ENCODE measurements at regions not wholly inside any gene's neighbourhood (a gene's known extent, or its start where the extent isn't known, plus 50 kb on each side); places are given as distances from the start of the nearest gene placed in this dataset.
A peak's percentile ranks its signal among the peaks of the same experiment; 100 is the strongest.

- peaks cover 30% of the 10 kb centered on the region for H3K9me3 Mint-ChIP-seq
- no peak for TF ChIP-seq CTCF (IDR thresholded peaks at IDR 0.05; ENCODE audit: unreplicated experiment in 3 of 3)
- H3K36me3 Mint-ChIP-seq (ENCODE audit: low read depth), result peaks cover 4% of the 10 kb centered on the region
- H3K27me3 Mint-ChIP-seq (ENCODE audit: low read depth), result no peaks in the 10 kb centered on the region
- H3K4me3 Mint-ChIP-seq, result no peak overlapping the region
- peak overlapping the region in 1 of 3 experiments; percentile 28 for H3K27ac Mint-ChIP-seq
- H3K4me1 Mint-ChIP-seq, result peaks cover 13% of the 10 kb centered on the region
Observed at GRCh38 chr17:69853541-69854224, 221.3 kb upstream of the KCNJ16 start.

GRCh38 chr17:69854225-69854780, 220.7 kb upstream of the KCNJ16 start:
- Mint-ChIP-seq H3K36me3 (ENCODE audit: low read depth) (peaks cover 8% of the 10 kb centered on the region), H3K27ac (peak overlapping the region in 2 of 3 experiments; percentile 28 to 37), H3K27me3 (ENCODE audit: low read depth) (no peaks in the 10 kb centered on the region), H3K4me1 (peaks cover 13% of the 10 kb centered on the region), H3K4me3 (no peak overlapping the region), H3K9me3 (peaks cover 33% of the 10 kb centered on the region)
- TF ChIP-seq CTCF (IDR thresholded peaks at IDR 0.05; ENCODE audit: unreplicated experiment in 3 of 3), result no peak

- no peaks in the 10 kb centered on the region for H3K27me3 Mint-ChIP-seq (ENCODE audit: low read depth)
- H3K36me3 Mint-ChIP-seq (ENCODE audit: low read depth), result peaks cover 10% of the 10 kb centered on the region
- no peak overlapping the region for H3K4me3 Mint-ChIP-seq
- H3K9me3 Mint-ChIP-seq, result peaks cover 34% of the 10 kb centered on the region
- no peak overlapping the region for H3K27ac Mint-ChIP-seq
- peaks cover 13% of the 10 kb centered on the region for H3K4me1 Mint-ChIP-seq
- no peak for TF ChIP-seq CTCF (IDR thresholded peaks at IDR 0.05; ENCODE audit: unreplicated experiment in 3 of 3)
Observed at GRCh38 chr17:69856946-69857345, 218.1 kb upstream of the KCNJ16 start.

- peaks cover 34% of the 10 kb centered on the region for H3K9me3 Mint-ChIP-seq
- TF ChIP-seq CTCF (IDR thresholded peaks at IDR 0.05; ENCODE audit: unreplicated experiment in 3 of 3), result no peak
- H3K4me1 Mint-ChIP-seq, result peaks cover 13% of the 10 kb centered on the region
- no peak overlapping the region for H3K27ac Mint-ChIP-seq
- no peak overlapping the region for H3K4me3 Mint-ChIP-seq
- H3K36me3 Mint-ChIP-seq (ENCODE audit: low read depth), result peaks cover 10% of the 10 kb centered on the region
- H3K27me3 Mint-ChIP-seq (ENCODE audit: low read depth), result no peaks in the 10 kb centered on the region
Observed at GRCh38 chr17:69857412-69857835, 217.6 kb upstream of the KCNJ16 start.

GRCh38 chr17:69858460-69858859, 216.6 kb upstream of the KCNJ16 start:
- Mint-ChIP-seq H3K36me3 (ENCODE audit: low read depth) (peaks cover 10% of the 10 kb centered on the region), H3K4me1 (peaks cover 13% of the 10 kb centered on the region), H3K27ac (no peak overlapping the region), H3K9me3 (peaks cover 34% of the 10 kb centered on the region), H3K4me3 (no peak overlapping the region), H3K27me3 (ENCODE audit: low read depth) (no peaks in the 10 kb centered on the region)
- no peak for TF ChIP-seq CTCF (IDR thresholded peaks at IDR 0.05; ENCODE audit: unreplicated experiment in 3 of 3)

Measured in nephron (organoid).